Prostate gland (tissue), 2 donors: ENCODE measurements at regions not wholly inside any gene's neighbourhood (a gene's known extent, or its start where the extent isn't known, plus 50 kb on each side); places are given as distances from the start of the nearest gene placed in this dataset.

ENCODE experiments used
- DNase-seq: peaks from one replicate; pipeline ENCODE4 v3.0.0-alpha.2; 2019; ENCODE audit warnings: low spot score
- H3K27ac ChIP-seq, 2 donors: fragments of 200-600 bp; sonication (generic); 2 replicates each; pipeline ENCODE4 v1.5.1; 2017 to 2019
- H3K27me3 ChIP-seq: fragments of 200-600 bp; sonication (generic); replicated peaks from 2 replicates; pipeline ENCODE4 v1.5.1; 2019; ENCODE audit not compliant: insufficient read depth
- H3K36me3 ChIP-seq, 2 donors: fragments of 200-600 bp; sonication (generic); 1 replicate in 1 of 2; 2 replicates in 1 of 2; pipeline versions ENCODE4 v1.5.1 to v1.8.1; 2017 to 2019
- H3K4me1 ChIP-seq: fragments of 200-600 bp; sonication (generic); replicated peaks from 2 replicates; pipeline ENCODE4 v1.5.1; 2019
- H3K4me3 ChIP-seq, 2 donors: fragments of 200-600 bp; sonication (generic); 2 replicates each; pipeline ENCODE4 v1.5.1; 2017 to 2019
- H3K9me3 ChIP-seq: fragments of 200-600 bp; sonication (generic); 2 replicates; pipeline ENCODE4 v1.5.1; 2017
- CTCF ChIP-seq, 4 experiments: fragments of 200-600 bp in 2 of 4; fragments of 450-650 bp in 2 of 4; sonication (generic) in 2 of 4; IDR thresholded peaks; 1 replicate in 3 of 4; 2 replicates in 1 of 4; pipeline ENCODE4 v1.5.1; 2016 to 2019; ENCODE audit warnings: antibody characterized with exemption in 4 of 4, mild to moderate bottlenecking in 2 of 4, moderate library complexity in 2 of 4
- POLR2A ChIP-seq: fragments of 450-650 bp; IDR thresholded peaks from one replicate; pipeline ENCODE4 v1.6.1; 2016; ENCODE audit warnings: antibody characterized with exemption, mild to moderate bottlenecking
- POLR2AphosphoS5 ChIP-seq: sonication (generic); formaldehyde crosslinking; IDR thresholded peaks from one replicate; pipeline ENCODE4 v1.6.1; 2017; ENCODE audit warnings: antibody characterized with exemption
- WGBS: methylation state at CpG from one replicate; pipeline ENCODE4 v1.1.5; 2018; 5-methylcytosine and 5-hydroxymethylcytosine counted together
- intact Hi-C: fragments of 100-400 bp; cut with DNase I; formaldehyde crosslinking; loops from one replicate; pipeline ENCODE4 v1.14.2; 2022

- no peak overlapping the region for H3K27ac ChIP-seq
- intact Hi-C loops, result no loop called here
- no peak overlapping the region for H3K4me3 ChIP-seq
- H3K36me3 ChIP-seq, result no peaks in the 10 kb centered on the region
- 34% methylated on average over 4 of the region's 4 CpGs for WGBS
- no peak for DNase-seq
- no peaks in the 10 kb centered on the region for H3K27me3 ChIP-seq
- no peaks in the 10 kb centered on the region for H3K9me3 ChIP-seq
- no peaks in the 10 kb centered on the region for H3K4me1 ChIP-seq
- TF ChIP-seq CTCF (IDR thresholded peaks at IDR 0.05) (no peak), POLR2A (no peak), POLR2AphosphoS5 (no peak)
Measured at GRCh38 chr5:24232929-24233498, 411.8 kb downstream of the CDH10 start.

GRCh38 chr5:24235946-24236345 lies 408.8 kb downstream of the CDH10 start:
- no peaks in the 10 kb centered on the region for H3K9me3 ChIP-seq
- no peaks in the 10 kb centered on the region for H3K4me1 ChIP-seq
- no peak overlapping the region for H3K4me3 ChIP-seq
- 59% methylated on average over 2 of the region's 2 CpGs for WGBS
- no peaks in the 10 kb centered on the region for H3K27me3 ChIP-seq
- no peak overlapping the region for H3K27ac ChIP-seq
- no peak for DNase-seq
- no peaks in the 10 kb centered on the region for H3K36me3 ChIP-seq
- intact Hi-C loops, result no loop called here
- TF ChIP-seq POLR2AphosphoS5 (no peak), CTCF (IDR thresholded peaks at IDR 0.05) (no peak), POLR2A (no peak)

- no peak for TF ChIP-seq CTCF (IDR thresholded peaks at IDR 0.05)
- TF ChIP-seq POLR2A, result no peak
- TF ChIP-seq POLR2AphosphoS5, result no peak
- Histone ChIP-seq H3K27ac (no peak overlapping the region), H3K36me3 (no peaks in the 10 kb centered on the region), H3K4me1 (no peaks in the 10 kb centered on the region), H3K27me3 (no peaks in the 10 kb centered on the region), H3K4me3 (no peak overlapping the region), H3K9me3 (no peaks in the 10 kb centered on the region)
- 75% methylated on average over 1 of the region's 1 CpG for WGBS
- DNase-seq, result no peak
- intact Hi-C loops, result no loop called here
Measured at GRCh38 chr5:24245821-24246220, 399.0 kb downstream of the CDH10 start.

GRCh38 chr5:24264547-24264946 lies 380.2 kb downstream of the CDH10 start:
- no peaks in the 10 kb centered on the region for H3K36me3 ChIP-seq
- intact Hi-C loops, result no loop called here
- H3K27me3 ChIP-seq, result no peaks in the 10 kb centered on the region
- no peak overlapping the region for H3K4me3 ChIP-seq
- 84% methylated on average over 5 of the region's 5 CpGs for WGBS
- DNase-seq, result no peak
- TF ChIP-seq POLR2A, result no peak
- no peak for TF ChIP-seq POLR2AphosphoS5
- TF ChIP-seq CTCF (IDR thresholded peaks at IDR 0.05), result no peak
- H3K9me3 ChIP-seq, result no peaks in the 10 kb centered on the region
- no peak overlapping the region for H3K27ac ChIP-seq
- H3K4me1 ChIP-seq, result no peaks in the 10 kb centered on the region

- WGBS, result 70% methylated on average over 4 of the region's 4 CpGs
- intact Hi-C loops, result no loop called here
- Histone ChIP-seq H3K27ac (no peak overlapping the region), H3K9me3 (no peaks in the 10 kb centered on the region), H3K27me3 (no peaks in the 10 kb centered on the region), H3K36me3 (no peaks in the 10 kb centered on the region), H3K4me1 (no peaks in the 10 kb centered on the region), H3K4me3 (no peak overlapping the region)
- TF ChIP-seq POLR2A, result no peak
- no peak for TF ChIP-seq POLR2AphosphoS5
- no peak for TF ChIP-seq CTCF (IDR thresholded peaks at IDR 0.05)
- DNase-seq, result no peak
Measured at GRCh38 chr5:24265306-24265705, 379.5 kb downstream of the CDH10 start.
